DND-41 (cell line): ENCODE measurements at regions not wholly inside any gene's neighbourhood (a gene's known extent, or its start where the extent isn't known, plus 50 kb on each side); places are given as distances from the start of the nearest gene placed in this dataset.

ENCODE experiments used
- EZH2 ChIP-seq: IDR thresholded peaks from 3 replicates; pipeline ENCODE4 v1.6.1; 2012; ENCODE audit warnings: borderline replicate concordance, low read depth, mild to moderate bottlenecking, moderate library complexity, low read length, inconsistent platforms; ENCODE audit not compliant: severe bottlenecking
- TF ChIP-seq, protein P1 (sequence below): IDR thresholded peaks from 2 replicates; pipeline ENCODE4 v1.5.1; 2012; ENCODE audit warnings: borderline replicate concordance, low read length, moderate library complexity, mild to moderate bottlenecking; ENCODE audit not compliant: poor library complexity, severe bottlenecking; ENCODE audit errors: extremely low read depth

DNA sequence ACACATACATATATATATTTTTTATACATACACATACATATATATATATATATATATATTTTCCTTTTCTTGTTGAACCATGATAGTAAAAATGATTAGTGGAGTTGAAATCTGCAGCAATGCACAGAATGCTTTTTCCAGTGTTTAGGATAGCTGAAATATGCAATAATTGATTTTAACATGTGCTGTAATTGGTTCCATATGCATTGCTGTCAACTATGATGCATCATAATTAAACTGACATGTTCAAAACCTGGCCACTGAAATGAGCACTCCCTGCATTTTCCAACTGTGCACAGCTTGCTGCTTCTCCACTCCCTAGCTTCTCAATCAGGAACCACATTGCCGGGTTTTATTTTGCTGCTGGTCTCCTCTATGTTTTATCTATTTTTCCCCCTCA lies 358.3 kb downstream of the PAX1 start:
- TF ChIP-seq, protein P1, sequence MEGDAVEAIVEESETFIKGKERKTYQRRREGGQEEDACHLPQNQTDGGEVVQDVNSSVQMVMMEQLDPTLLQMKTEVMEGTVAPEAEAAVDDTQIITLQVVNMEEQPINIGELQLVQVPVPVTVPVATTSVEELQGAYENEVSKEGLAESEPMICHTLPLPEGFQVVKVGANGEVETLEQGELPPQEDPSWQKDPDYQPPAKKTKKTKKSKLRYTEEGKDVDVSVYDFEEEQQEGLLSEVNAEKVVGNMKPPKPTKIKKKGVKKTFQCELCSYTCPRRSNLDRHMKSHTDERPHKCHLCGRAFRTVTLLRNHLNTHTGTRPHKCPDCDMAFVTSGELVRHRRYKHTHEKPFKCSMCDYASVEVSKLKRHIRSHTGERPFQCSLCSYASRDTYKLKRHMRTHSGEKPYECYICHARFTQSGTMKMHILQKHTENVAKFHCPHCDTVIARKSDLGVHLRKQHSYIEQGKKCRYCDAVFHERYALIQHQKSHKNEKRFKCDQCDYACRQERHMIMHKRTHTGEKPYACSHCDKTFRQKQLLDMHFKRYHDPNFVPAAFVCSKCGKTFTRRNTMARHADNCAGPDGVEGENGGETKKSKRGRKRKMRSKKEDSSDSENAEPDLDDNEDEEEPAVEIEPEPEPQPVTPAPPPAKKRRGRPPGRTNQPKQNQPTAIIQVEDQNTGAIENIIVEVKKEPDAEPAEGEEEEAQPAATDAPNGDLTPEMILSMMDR: no peak
- TF ChIP-seq EZH2: no peak
